RWPE1 (cell line): ENCODE measurements at regions not wholly inside any gene's neighbourhood (a gene's known extent, or its start where the extent isn't known, plus 50 kb on each side); places are given as distances from the start of the nearest gene placed in this dataset.

Experiments used
- CTCF ChIA-PET: fragments of 350-600 bp; sonication (Branson Sonifier 250); formaldehyde crosslinking; extraction: SDS; loops from one replicate; lab custom pipeline; 2021; lab: Yijun Ruan, JAX
- POLR2A ChIA-PET: fragments of 400-600 bp; formaldehyde crosslinking; extraction: SDS; loops from one replicate; lab custom pipeline; 2020; ENCODE audit warnings: antibody characterized with exemption; ENCODE audit not compliant: low non-redundant PET; lab: Yijun Ruan, JAX
- DNase-seq: peaks from one replicate; pipeline ENCODE4 v3.0.0; 2012; ENCODE audit warnings: low spot score
- H3K27ac ChIP-seq: fragments of 450-650 bp; 2 replicates; pipeline ENCODE4 v1.5.1; 2017
- TF ChIP-seq, protein P1 (sequence below): fragments of 450-650 bp; conservative IDR thresholded peaks from 2 replicates; pipeline ENCODE4 v1.5.1; 2017; ENCODE audit warnings: low read depth, mild to moderate bottlenecking

DNA sequence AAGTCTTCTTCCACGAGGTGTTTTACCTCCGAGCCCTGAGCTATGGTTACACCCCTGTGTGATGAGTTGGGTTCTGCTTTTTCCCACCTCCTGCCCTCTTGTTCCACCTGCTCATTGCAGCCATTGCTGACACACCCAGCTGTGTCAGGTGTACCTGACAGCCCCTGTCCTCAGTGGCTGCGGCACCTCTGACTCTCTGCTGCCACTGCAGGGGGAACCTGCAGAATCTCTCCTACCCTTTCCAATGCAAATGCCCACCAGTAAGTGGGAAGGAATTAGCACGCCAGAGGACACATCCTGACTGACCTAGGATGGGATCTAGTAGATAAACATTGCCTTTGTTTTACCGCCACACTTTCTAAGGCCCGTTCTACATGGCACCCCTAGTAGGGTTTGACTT lies 600.9 kb upstream of the MKI67 start:
- TF ChIP-seq, protein P1, sequence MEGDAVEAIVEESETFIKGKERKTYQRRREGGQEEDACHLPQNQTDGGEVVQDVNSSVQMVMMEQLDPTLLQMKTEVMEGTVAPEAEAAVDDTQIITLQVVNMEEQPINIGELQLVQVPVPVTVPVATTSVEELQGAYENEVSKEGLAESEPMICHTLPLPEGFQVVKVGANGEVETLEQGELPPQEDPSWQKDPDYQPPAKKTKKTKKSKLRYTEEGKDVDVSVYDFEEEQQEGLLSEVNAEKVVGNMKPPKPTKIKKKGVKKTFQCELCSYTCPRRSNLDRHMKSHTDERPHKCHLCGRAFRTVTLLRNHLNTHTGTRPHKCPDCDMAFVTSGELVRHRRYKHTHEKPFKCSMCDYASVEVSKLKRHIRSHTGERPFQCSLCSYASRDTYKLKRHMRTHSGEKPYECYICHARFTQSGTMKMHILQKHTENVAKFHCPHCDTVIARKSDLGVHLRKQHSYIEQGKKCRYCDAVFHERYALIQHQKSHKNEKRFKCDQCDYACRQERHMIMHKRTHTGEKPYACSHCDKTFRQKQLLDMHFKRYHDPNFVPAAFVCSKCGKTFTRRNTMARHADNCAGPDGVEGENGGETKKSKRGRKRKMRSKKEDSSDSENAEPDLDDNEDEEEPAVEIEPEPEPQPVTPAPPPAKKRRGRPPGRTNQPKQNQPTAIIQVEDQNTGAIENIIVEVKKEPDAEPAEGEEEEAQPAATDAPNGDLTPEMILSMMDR = no peak
- ChIA-PET CTCF (interaction anchor here (0.5 kb wide), 1 partner anchor 12 kb away, joined by 4 read pairs; no protein-coding TSS in a partner anchor), POLR2A (no interaction called here)
- DNase-seq = no peak
- no peak overlapping the region for H3K27ac ChIP-seq

DNA sequence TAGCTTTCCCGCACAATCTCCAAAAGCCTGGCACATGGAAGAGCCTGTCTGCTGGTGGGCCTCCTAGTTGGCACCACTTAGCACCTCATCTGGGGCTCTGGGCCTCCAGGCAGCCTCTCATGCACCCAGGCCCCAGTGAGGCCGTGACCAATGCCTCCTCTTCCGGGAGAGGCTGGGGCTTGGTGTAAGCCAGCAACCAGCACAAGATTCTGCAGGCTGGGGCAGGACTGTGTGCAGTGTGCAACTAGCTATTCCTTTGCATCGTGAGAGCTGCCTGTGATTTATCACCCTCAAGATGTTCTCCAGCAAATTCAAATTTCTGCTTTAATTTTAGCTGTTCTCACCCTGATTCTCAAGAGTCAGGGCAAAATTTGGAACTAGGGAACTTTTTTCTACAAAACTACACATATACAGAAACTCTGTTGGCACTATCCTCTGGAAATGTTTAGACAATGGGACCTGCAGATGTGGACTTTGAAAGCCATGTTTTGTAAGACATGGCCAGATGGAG lies 603.7 kb upstream of the MKI67 start:
- CTCF ChIA-PET = no interaction called here
- no peak for DNase-seq
- POLR2A ChIA-PET = no interaction called here
- TF ChIP-seq, protein P1 = no peak
- H3K27ac ChIP-seq = no peak overlapping the region

DNA sequence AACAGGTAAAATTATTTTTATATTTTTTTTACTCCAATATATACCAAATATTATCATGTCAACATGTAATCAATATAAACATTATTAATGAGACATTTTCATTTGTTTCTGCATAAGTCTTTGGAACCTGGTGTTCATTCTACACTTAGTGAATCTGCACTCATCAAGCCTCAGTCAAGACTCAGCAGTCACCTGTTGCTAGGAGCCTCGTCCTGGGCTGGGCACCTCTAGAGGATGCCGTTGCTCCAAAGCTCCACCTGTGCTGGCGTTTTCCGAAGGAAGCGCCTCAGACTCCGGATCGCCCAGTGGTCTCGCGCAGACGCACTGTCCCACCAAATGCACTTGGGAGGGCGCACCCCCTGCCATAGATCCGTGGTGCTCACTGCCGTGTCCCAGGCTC lies 604.7 kb upstream of the MKI67 start:
- ChIA-PET POLR2A (no interaction called here), CTCF (no interaction called here)
- H3K27ac ChIP-seq = no peak overlapping the region
- no peak for DNase-seq
- TF ChIP-seq, protein P1 = no peak

DNA sequence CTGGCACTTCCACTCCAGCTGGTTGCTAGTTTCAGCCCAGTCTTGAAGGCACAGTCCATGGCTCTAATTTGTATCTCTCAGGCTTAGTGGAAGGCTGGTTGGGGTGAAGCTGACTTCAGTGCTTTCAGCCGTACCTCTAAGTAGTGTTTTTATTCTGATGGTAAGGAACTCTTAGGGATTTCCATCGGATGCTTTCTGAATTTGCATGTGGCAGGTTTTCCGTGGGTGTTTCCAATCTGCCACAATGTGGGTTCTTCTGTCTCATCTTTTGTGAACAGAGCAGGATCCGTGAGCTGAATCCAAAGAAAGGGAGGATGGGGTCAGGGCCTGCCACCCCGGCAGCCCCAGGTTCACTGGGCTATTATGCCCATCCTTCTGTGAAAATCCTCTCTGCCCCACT lies 607.9 kb upstream of the MKI67 start:
- DNase-seq = no peak

DNA sequence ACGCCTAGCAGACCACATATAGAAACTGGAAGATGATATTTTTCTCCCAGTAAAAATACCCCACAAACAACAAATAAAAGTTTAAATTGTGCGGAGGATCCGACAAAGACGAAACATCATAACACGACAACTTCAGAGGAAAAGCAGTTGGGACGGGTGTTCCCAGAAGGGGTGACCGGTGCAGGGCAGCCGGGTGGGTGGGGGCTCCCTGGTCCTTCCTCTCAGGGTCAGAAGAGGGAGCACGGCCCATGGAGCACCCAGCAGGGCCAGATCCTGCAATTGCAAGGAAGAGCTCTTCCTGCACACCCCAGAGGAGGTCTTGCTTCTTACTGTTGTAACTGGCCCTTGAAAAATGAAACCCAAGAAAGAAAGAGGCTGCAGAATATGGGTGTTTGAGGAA lies 608.5 kb upstream of the MKI67 start:
- DNase-seq = no peak
- POLR2A ChIA-PET = no interaction called here
- CTCF ChIA-PET = no interaction called here
- TF ChIP-seq, protein P1 = no peak
- no peak overlapping the region for H3K27ac ChIP-seq

More for the DNA sequence above, 607.9 kb upstream of the MKI67 start:
- ChIA-PET CTCF (interaction anchor here (0.8 kb wide), 1 partner anchor 9 kb away, joined by 4 read pairs; no protein-coding TSS in a partner anchor), POLR2A (no interaction called here)
- TF ChIP-seq, protein P1 = no peak
- no peak overlapping the region for H3K27ac ChIP-seq

DNA sequence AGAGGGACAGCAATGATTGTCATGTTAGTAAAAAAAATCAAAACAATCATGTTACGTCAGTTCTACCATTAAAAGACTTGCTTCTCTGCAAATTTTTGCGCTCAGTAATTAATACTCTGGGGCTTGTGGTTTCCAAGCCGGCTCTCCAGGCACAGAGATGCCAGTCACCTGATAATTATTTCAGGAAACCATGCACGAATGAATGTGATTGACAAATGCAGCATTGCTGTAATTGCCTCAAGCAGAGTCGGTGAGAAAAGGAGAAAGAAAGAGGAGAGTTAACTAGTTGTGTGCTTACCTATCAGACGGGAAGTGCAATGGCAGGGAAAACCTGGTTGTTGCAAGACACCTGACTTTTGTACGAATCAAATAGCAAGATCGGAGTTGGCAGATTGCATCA lies 609.8 kb upstream of the MKI67 start:
- no peak for DNase-seq
- ChIA-PET POLR2A (no interaction called here), CTCF (no interaction called here)
- TF ChIP-seq, protein P1 = no peak
- no peak overlapping the region for H3K27ac ChIP-seq
